Astrocyte of the cerebellum (primary cell): ENCODE measurements at regions not wholly inside any gene's neighbourhood (a gene's known extent, or its start where the extent isn't known, plus 50 kb on each side); places are given as distances from the start of the nearest gene placed in this dataset.
A peak's percentile ranks its signal among the peaks of the same experiment; 100 is the strongest.

Experiments used
- DNase-seq: peaks from one replicate; pipeline ENCODE4 v3.0.0-alpha.2; 2011; ENCODE audit warnings: low read depth
- H3K4me3 ChIP-seq: 2 replicates; pipeline ENCODE4 v1.5.1; 2011; ENCODE audit warnings: mild to moderate bottlenecking, low read depth, low read length, moderate library complexity
- in situ Hi-C: cut with HindIII; loops from 2 replicates; pipeline ENCODE4 v1.10.0; 2017; ENCODE audit warnings: low sequenced_read_pairs
- TF ChIP-seq, protein P1 (sequence below): IDR thresholded peaks from 2 replicates; pipeline ENCODE4 v1.5.1; 2012; ENCODE audit warnings: low read length, low read depth, moderate library complexity, mild to moderate bottlenecking; ENCODE audit errors: missing control alignments

DNA sequence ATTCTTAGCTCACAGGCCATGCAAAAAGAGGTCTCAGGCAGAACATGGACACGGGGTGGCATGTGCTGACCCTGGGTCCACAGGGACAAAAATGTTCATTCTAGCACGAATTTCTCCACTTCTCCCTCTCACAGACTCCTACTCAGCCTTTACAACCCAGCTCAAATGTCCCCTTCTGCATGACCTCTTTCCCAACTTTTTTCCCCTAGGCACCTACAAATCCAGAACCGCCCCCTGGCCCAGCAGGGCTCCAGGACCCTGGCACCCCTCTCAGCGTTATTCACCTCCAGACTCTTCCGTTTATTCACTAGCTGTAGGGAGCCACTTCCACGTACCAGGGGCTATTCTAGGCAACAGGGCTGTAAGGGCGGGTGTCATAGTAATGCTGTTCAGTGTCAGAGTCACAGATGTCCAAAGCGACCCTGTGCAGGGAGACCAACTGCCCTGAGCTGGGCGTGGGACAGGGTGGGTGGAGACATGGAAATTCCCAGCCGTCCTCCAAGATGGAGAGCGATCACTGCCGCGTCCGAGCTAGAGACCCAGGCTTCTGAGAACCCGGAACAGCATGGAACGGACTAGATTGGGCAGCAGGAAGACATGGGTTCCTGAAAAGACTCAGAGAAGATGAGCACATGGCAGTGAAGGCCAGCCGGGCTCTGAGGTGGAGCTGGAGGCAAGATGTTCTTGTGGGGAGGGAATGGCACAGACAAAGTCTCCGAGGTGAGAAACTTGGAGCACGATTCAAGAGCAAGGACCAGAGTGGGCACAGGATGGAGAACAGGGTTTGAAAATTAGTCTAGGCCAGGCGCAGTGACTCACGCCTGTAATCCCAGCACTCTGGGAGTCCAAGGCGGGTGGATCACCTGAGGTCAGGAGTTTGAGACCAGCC, 274.9 kb upstream of the RTL1 start:
- in situ Hi-C loops, result loop anchor here (5.0 kb wide), 2 partner anchors 39 to 79 kb away; no protein-coding TSS in a partner anchor
- TF ChIP-seq, protein P1, sequence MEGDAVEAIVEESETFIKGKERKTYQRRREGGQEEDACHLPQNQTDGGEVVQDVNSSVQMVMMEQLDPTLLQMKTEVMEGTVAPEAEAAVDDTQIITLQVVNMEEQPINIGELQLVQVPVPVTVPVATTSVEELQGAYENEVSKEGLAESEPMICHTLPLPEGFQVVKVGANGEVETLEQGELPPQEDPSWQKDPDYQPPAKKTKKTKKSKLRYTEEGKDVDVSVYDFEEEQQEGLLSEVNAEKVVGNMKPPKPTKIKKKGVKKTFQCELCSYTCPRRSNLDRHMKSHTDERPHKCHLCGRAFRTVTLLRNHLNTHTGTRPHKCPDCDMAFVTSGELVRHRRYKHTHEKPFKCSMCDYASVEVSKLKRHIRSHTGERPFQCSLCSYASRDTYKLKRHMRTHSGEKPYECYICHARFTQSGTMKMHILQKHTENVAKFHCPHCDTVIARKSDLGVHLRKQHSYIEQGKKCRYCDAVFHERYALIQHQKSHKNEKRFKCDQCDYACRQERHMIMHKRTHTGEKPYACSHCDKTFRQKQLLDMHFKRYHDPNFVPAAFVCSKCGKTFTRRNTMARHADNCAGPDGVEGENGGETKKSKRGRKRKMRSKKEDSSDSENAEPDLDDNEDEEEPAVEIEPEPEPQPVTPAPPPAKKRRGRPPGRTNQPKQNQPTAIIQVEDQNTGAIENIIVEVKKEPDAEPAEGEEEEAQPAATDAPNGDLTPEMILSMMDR, result no peak
- no peak overlapping the region for H3K4me3 ChIP-seq
- no peak for DNase-seq

DNA sequence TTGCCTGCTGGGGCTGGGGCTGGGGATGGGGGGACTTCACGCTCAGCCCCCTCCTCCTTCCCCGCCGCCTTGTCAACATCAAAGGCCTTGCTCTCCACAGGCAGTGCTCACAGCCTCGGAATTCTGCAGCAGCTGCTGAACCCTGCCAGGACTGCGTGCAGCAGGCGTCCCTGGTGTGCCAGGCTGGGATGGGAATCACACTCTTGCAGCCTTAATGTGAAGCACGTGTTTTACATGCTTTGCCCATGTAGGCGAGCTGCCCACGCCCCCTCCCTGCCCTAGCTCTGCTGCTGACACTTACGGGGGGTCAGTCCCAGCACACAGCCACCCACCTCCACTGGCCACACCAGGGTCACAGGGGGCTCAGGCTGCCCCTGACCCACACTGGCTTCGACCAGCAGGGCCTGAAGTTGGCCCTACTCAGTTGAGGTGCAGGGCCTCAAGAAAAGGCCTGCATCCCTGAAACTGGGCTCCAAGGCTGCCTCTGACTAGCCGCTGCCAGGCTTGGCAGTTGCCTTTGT, 276.2 kb upstream of the RTL1 start:
- H3K4me3 ChIP-seq, result no peak overlapping the region
- TF ChIP-seq, protein P1, result no peak
- in situ Hi-C loops, result loop anchor here (5.0 kb wide), 2 partner anchors 38 to 78 kb away; no protein-coding TSS in a partner anchor
- DNase-seq, result no peak

DNA sequence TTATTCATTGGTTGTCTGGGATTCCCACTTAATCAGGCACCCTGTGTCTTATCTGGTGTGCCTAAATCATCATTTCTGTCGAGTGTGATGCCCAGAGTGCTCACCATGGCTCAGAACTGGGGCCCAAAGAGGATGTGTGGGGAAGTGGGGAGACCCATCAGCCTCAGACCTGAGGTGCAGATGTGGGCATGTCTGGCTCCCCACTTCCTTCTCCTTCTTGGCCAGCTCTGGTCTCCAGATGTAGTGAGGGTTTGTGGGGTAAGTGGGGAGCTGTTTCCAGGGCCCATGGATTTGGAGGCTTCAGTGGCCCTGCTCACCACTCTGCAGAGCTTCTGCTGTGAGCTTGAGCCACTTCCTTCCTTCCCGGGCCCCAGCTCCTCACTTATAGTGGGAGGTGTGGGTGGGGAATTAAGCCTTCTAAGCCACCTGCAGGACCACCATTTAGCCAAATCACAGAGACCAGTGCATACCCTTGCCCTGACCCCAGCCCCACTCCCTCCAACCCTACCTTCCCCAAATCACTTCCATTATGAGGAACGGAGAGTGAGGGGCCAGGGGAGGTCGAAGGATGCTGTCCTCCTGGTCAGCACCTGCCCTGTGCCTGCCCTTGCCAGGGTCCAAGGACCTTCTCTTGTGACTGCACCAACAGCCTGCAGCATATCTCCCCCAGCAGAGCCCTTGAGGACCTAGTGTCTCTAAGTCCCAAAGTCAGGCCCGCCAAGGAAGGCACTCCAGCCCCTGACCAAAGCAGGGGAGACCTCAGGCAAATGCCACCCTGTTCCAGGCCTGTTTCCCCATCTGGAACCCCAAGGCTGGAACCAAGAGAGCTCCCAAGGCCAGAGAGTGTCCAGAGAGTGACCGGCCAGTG, 278.2 kb upstream of the RTL1 start:
- TF ChIP-seq, protein P1, result no peak
- in situ Hi-C loops, result no loop called here
- H3K4me3 ChIP-seq, result no peak overlapping the region
- DNase-seq, result no peak

DNA sequence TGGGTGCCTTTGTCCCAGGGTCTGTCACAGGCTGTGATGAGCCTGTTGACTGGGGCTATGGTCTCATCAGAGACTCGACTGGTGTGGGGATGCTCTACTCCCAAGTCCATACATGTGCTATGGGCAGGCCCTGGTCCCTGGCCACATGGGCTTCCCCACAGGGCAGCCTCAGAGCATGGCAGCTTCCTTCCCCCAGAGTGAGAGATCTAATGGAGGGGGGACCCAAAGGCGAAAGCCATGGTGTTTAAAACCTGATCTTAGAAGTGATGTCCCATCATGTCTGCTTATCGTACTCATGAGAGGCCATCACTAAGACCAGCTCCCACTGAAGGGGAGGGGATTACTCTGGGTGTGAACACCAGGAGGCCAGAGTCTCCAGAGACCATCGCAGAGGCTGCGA, 279.0 kb upstream of the RTL1 start:
- no peak overlapping the region for H3K4me3 ChIP-seq
- TF ChIP-seq, protein P1, result no peak
- DNase-seq, result no peak
- in situ Hi-C loops, result no loop called here

DNA sequence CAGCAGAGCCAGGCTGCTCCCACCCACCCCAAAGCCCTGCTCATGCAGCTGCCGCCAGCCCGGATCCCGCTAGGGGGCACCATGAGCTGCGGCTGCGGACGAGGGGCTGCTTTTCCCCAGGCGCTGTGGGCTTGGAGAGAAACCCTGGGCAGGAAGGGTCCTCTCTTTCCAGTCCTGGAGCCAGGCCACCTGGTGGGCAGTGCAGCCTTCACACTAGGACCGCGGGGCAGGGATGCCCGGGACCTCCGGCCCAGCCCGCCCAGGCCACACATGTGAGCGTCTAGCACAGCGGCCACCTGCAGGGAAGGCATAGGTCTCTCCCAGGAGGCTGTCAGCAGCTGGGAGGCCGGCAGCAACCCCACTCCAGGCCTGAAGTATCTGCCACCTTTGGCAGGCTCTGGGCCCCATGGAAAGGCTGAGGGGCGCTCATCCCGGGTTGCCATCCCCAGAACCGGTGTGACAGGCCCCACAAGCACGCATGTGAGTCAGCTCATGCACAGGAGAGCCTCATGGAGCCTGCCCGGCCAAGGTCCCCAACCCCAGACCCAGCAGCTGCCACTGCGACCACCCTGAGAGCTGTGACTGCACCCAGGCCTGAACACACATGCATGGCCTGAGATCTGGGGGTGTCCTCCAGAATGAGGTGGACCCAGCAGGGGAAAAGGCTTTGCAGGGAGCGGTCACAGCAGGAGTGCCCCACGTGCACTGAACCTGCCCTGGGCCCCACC, 280.0 kb upstream of the RTL1 start:
- TF ChIP-seq, protein P1, result peak; percentile 55
- DNase-seq, result no peak
- in situ Hi-C loops, result no loop called here
- H3K4me3 ChIP-seq, result no peak overlapping the region

DNA sequence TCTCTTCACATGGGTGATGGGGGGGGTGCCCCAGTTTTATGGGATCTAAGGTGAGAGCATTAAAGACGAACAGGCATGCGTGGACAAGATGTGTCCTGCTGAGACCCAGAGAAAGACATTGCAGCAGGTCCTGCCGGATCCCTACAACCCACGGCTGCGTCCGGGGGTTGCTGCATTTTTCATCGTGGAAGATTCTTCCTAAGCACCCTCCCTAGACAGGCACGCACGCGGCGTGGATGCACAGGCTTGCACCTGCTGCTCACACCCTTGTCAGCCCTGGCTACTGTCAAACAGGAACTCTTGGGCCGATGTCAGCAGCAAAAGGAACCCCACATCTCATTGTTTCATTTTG, 280.6 kb upstream of the RTL1 start:
- H3K4me3 ChIP-seq, result no peak overlapping the region
- TF ChIP-seq, protein P1, result no peak
- in situ Hi-C loops, result no loop called here
- DNase-seq, result no peak
